ENCODE measurements at regions not wholly inside any gene's neighbourhood (a gene's known extent, or its start where the extent isn't known, plus 50 kb on each side); places are given as distances from the start of the nearest gene placed in this dataset.

DNA sequence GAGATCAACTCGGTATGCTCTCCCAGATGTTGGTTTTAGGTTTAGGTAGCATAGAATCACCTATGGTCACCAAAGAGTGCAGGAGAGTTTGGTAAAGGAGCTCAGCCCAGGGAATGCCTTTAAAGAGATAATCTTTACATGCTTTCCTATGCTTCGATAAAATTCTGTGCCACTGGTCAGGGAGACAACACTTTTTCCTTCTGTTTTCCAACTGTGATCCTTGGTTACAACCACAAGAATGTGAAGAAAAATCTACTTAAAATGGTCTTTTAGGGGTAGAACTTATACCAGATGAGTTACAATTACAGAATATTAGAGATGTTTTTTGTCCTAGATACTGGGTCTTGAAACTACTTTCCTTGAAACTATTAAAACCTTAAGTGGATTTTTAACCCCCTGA is 895.6 kb downstream of the TTLL7 start:
- H3K4me1 Mint-ChIP-seq (ENCODE audit: low read depth): no peaks in the 10 kb centered on the region
- H3K27me3 Mint-ChIP-seq: no peaks in the 10 kb centered on the region
- no peak overlapping the region for H3K27ac Mint-ChIP-seq
- no peaks in the 10 kb centered on the region for H3K36me3 Mint-ChIP-seq
- H3K4me3 Mint-ChIP-seq: no peak overlapping the region
- H3K9me3 Mint-ChIP-seq (ENCODE audit: low read depth): no peaks in the 10 kb centered on the region

DNA sequence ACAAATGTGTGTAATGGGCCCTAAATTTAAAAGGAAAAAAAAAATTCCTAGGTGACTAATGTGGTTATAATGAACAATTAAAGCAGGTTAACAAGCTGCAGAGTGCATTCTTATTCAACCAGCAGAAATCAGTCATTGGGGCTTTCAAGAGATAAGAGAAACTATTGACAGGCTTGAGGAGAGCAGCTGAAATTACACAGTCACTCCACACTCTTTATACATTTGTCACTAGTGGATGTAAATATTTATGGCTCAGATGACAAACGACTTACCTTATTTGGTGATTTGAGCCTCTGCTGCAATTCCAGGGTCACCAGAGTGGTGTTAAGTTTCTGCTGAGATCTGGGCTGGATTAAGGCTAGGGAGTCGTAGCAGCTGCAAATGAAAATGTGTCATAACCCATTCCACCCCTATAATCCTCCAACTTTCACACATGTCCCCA is 896.3 kb downstream of the TTLL7 start:
- Mint-ChIP-seq H3K4me3 (no peak overlapping the region), H3K27ac (no peak overlapping the region), H3K4me1 (ENCODE audit: low read depth) (no peaks in the 10 kb centered on the region), H3K27me3 (no peaks in the 10 kb centered on the region), H3K36me3 (no peaks in the 10 kb centered on the region), H3K9me3 (ENCODE audit: low read depth) (no peaks in the 10 kb centered on the region)

DNA sequence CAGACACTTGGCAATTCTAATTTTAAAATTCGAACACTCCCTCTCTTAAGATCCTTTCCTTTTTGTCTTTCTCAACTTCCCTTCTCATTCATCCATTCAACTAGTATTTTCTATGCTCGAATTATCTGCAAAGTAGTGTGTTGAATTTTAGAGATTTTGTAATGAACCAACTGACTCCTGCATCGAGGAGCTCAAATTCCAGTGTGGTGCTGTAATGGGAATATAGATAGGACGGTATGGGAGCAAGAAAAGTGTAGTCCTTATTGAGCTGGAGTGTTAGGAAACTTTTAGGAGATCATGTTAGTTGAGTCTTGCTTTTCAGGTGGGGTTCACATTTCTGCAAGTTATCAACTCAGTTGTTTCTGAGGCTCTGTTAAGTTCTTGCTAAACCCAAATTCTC is 897.5 kb downstream of the TTLL7 start:
- no peak overlapping the region for H3K27ac Mint-ChIP-seq
- no peaks in the 10 kb centered on the region for H3K36me3 Mint-ChIP-seq
- no peaks in the 10 kb centered on the region for H3K9me3 Mint-ChIP-seq (ENCODE audit: low read depth)
- H3K4me3 Mint-ChIP-seq: no peak overlapping the region
- H3K27me3 Mint-ChIP-seq: no peaks in the 10 kb centered on the region
- no peaks in the 10 kb centered on the region for H3K4me1 Mint-ChIP-seq (ENCODE audit: low read depth)

DNA sequence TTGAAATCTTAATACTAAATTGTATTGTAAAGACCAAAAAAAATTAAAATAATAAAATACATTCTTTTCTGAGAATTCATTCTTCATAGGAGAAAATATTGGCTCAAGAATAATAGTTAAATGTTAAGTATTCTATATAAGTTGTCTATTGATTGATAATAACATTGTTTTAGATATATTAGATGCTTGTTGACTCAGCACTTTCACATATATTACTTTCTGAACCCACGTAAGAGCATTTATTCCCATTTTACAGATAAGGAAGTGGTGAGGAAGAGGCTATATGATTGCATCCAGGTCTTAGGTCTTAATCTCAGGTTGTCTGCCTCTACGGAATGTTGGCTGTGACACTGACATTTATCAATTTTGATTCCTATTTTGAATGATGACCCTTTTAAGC is 898.8 kb downstream of the TTLL7 start:
- H3K36me3 Mint-ChIP-seq: no peaks in the 10 kb centered on the region
- no peaks in the 10 kb centered on the region for H3K4me1 Mint-ChIP-seq (ENCODE audit: low read depth)
- H3K27ac Mint-ChIP-seq: no peak overlapping the region
- H3K4me3 Mint-ChIP-seq: no peak overlapping the region
- no peaks in the 10 kb centered on the region for H3K9me3 Mint-ChIP-seq (ENCODE audit: low read depth)
- H3K27me3 Mint-ChIP-seq: no peaks in the 10 kb centered on the region

DNA sequence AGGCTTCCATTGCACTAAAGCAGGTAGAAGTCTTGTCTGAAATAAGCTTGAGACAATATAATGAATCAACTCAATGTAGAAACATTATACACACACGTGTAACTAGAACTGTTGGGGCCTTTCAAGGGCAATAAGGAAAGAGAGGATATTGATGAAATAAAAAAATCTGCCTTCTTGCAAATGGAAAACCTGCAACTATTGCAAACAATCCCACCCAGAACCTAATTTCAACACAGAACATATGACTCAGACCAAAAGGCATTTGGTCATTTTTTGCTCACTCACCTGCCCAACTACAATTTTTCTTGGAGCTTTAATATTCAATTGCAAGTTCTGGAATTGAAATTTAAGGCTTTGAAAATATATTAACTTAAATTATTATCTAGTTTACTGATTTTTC is 900.1 kb downstream of the TTLL7 start:
- no peaks in the 10 kb centered on the region for H3K9me3 Mint-ChIP-seq (ENCODE audit: low read depth)
- no peak overlapping the region for H3K27ac Mint-ChIP-seq
- H3K4me3 Mint-ChIP-seq: no peak overlapping the region
- no peaks in the 10 kb centered on the region for H3K4me1 Mint-ChIP-seq (ENCODE audit: low read depth)
- H3K27me3 Mint-ChIP-seq: no peaks in the 10 kb centered on the region
- H3K36me3 Mint-ChIP-seq: no peaks in the 10 kb centered on the region

DNA sequence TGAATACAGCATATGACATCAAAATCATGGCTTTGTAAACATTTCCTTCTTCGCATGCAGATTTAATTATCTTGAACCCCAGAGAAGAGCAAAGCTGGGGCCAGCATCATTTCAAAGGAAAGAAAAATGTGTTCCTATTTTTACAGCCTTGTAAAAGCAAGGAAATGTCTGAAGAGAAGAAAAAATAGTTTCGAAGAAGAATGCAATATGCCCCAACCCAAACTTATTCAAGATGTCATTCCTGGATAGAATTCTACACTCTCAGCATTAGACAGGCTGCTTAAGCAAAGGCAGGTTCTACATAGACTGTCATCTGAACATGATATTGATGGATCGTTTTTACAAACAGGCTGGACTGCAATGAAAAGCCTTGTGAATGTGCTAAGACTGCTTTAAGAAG is 900.8 kb downstream of the TTLL7 start:
- no peak overlapping the region for H3K27ac Mint-ChIP-seq
- H3K36me3 Mint-ChIP-seq: no peaks in the 10 kb centered on the region
- no peaks in the 10 kb centered on the region for H3K4me1 Mint-ChIP-seq (ENCODE audit: low read depth)
- no peak overlapping the region for H3K4me3 Mint-ChIP-seq
- no peaks in the 10 kb centered on the region for H3K27me3 Mint-ChIP-seq
- H3K9me3 Mint-ChIP-seq (ENCODE audit: low read depth): no peaks in the 10 kb centered on the region

DNA sequence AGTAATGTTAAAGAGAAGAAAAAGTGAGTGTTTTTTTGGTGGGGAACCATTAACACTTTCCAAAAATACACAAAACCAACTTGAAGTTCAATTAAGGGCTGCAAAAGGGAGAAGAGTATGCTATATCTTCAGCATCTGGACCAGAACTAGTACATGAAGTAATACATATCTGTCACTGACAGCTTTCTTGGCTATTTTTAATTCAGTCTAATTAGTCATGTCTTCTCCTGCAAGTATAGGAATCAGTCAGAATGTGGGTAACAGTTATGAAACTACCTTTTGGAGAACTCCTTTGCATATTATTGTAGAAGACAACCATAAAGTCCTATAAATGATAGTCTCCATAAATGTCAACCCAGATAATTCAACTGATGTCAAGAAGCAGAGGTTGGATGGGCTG is 901.2 kb downstream of the TTLL7 start:
- Mint-ChIP-seq H3K4me3 (no peak overlapping the region), H3K36me3 (no peaks in the 10 kb centered on the region), H3K4me1 (ENCODE audit: low read depth) (no peaks in the 10 kb centered on the region), H3K27ac (no peak overlapping the region), H3K27me3 (no peaks in the 10 kb centered on the region), H3K9me3 (ENCODE audit: low read depth) (no peaks in the 10 kb centered on the region)

DNA sequence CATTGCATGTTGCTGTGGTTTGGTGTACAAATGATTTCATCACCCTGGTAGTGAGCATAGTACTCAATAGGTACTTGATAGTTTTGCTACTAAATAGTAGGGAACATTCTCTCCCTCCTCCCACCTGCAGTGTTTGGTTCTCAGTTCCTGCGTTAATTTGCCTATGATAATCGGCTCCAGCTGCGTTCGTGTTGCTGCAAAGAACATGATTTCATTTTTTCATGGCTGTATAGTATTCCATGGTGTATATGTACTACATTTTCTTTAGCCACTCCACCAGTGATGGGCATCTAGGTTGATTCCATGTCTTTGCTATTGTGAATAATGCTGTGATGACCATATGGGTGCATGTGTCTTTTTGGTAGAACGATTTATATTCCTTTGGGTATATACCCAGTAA is 903.4 kb downstream of the TTLL7 start:
- Mint-ChIP-seq H3K9me3 (ENCODE audit: low read depth) (no peaks in the 10 kb centered on the region), H3K36me3 (no peaks in the 10 kb centered on the region), H3K4me3 (no peak overlapping the region), H3K27ac (no peak overlapping the region), H3K27me3 (no peaks in the 10 kb centered on the region), H3K4me1 (ENCODE audit: low read depth) (no peaks in the 10 kb centered on the region)

DNA sequence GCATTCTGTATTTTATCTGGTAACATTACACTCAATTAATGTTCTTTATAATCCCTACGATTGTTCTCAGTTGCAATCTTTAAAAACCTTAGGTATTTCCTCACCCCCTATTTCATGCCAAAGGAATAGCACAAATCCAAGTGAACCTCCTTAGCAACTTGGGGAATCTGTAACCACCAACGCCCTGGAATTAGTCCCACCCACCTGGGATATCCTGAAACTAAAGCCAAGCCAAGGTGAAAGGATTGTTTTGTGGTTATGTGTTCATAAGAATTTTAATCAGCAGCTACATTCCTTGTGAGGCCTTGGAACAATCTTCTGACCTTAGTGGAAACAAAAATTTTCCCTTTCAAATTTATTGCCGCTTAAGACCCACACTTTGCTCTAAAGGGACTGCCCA is 908.7 kb downstream of the TTLL7 start:
- no peak overlapping the region for H3K4me3 Mint-ChIP-seq
- no peaks in the 10 kb centered on the region for H3K27me3 Mint-ChIP-seq
- no peaks in the 10 kb centered on the region for H3K9me3 Mint-ChIP-seq (ENCODE audit: low read depth)
- H3K4me1 Mint-ChIP-seq (ENCODE audit: low read depth): no peaks in the 10 kb centered on the region
- no peaks in the 10 kb centered on the region for H3K36me3 Mint-ChIP-seq
- no peak overlapping the region for H3K27ac Mint-ChIP-seq

DNA sequence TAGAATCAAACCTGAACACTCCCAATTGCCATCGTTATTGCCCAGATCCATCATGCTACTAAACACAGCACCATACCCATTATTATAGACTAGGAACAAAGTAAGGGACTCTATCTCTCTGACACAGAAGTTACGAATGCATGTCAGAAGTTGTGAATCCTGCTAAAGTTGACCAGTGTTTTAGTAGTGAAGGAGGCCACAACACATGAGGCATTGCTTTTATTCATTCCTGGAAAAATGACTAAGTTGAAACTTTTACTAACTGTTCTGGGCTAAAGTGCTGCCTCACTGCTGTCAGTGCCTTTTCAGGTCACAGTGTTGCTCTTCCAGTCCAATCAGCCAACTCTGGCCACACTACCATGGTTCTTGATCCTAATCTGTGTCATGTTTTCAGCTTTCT is 911.1 kb downstream of the TTLL7 start:
- H3K4me1 Mint-ChIP-seq (ENCODE audit: low read depth): no peaks in the 10 kb centered on the region
- no peaks in the 10 kb centered on the region for H3K9me3 Mint-ChIP-seq (ENCODE audit: low read depth)
- no peaks in the 10 kb centered on the region for H3K36me3 Mint-ChIP-seq
- H3K27me3 Mint-ChIP-seq: no peaks in the 10 kb centered on the region
- no peak overlapping the region for H3K4me3 Mint-ChIP-seq
- no peak overlapping the region for H3K27ac Mint-ChIP-seq

DNA sequence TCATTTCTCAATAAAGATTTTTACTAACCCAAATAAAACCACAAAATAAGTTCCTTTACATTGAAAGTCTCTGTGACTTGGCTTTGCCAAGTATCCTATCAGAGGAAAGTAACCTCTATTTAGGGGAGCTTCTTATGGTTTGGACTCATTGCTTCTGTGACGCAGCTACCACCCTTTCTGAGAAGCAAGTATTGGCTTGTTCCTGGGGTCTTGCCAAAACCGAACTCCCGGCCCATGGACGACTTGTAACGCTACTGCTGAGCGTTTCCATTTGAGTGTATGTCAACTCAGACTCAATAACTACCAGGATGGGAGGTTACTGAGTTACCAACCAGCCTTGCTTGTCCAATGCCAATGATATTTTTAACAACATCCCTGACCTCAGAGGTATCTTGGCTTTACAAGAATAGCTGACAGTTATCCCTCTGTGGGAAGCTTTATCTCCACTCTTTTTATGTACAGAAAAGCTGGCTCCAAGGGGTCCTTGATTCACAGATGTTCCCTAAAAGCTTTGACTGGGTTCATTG is 911.9 kb downstream of the TTLL7 start:
- Mint-ChIP-seq H3K27ac (no peak overlapping the region), H3K4me3 (no peak overlapping the region), H3K4me1 (ENCODE audit: low read depth) (no peaks in the 10 kb centered on the region), H3K9me3 (ENCODE audit: low read depth) (no peaks in the 10 kb centered on the region), H3K27me3 (no peaks in the 10 kb centered on the region), H3K36me3 (no peaks in the 10 kb centered on the region)

DNA sequence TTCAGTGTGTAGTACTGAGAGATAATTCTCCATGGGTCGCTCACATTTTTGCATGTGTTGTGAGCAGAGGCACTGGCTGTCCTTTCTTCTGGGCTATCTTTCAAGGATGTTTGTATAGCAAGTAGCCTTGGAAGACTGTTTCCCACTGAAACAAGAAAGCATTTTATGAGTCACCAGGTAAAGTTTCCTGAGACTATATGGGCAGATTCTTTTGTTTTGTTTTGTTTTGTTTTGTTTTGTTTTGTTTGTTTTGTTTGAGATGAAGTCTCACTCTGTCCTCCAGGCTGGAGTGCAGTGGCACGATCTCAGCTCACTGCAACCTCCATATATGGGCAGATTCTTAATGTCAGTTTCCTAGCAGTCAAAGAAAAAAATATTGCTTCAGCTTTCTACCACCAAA is 912.6 kb downstream of the TTLL7 start:
- H3K27me3 Mint-ChIP-seq: no peaks in the 10 kb centered on the region
- no peaks in the 10 kb centered on the region for H3K9me3 Mint-ChIP-seq (ENCODE audit: low read depth)
- no peak overlapping the region for H3K27ac Mint-ChIP-seq
- H3K4me3 Mint-ChIP-seq: no peak overlapping the region
- no peaks in the 10 kb centered on the region for H3K36me3 Mint-ChIP-seq
- no peaks in the 10 kb centered on the region for H3K4me1 Mint-ChIP-seq (ENCODE audit: low read depth)

DNA sequence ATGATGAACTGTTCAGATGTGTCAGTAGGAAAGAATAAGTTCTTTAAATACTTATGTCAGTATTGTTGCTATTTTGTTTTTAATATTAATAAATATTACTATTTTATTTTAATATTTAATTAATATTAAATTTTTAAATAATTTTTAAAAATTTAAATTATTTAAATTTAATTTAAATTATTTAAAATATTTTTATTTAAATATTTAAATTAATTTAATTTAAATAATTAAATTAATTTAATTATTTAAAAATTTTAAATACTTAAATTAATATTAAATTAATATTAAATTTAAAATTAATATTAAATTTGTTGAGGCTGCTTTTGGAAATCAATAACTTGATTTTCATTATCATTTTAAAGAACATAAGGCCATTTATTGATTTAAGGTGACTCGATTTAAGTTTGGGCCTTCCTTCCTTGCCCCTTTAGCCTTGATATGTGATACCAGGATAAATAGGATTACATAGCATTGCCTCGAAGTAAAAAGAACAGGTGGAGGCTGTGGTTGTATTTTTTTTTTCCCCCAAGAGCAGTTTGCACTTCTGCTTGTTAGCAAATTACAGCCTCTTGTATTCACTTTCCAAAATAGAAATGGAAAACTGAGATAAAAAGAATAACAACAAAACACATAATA is 915.2 kb downstream of the TTLL7 start:
- Mint-ChIP-seq H3K4me3 (no peak overlapping the region), H3K27ac (no peak overlapping the region), H3K27me3 (no peaks in the 10 kb centered on the region), H3K4me1 (ENCODE audit: low read depth) (no peaks in the 10 kb centered on the region), H3K9me3 (ENCODE audit: low read depth) (no peaks in the 10 kb centered on the region), H3K36me3 (no peaks in the 10 kb centered on the region)

DNA sequence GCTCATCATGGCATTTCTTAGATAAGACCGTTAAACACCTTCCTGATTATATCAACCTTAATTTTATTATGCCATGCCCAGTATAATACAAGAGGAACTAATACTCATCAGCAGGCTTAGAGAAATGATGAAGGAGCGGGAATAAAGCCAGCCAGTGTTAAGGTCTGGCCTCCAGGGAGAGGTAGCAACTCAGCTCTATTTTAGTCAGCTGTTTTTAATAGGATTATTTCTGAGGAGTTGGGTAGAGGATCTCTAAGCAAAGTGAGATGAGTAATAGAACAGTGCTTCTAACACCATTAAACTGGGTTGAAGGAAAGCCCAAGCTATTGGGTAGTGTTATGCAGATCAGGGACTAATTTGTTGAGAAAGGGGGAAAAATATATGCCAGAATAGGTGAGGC is 921.5 kb downstream of the TTLL7 start:
- H3K9me3 Mint-ChIP-seq (ENCODE audit: low read depth): no peaks in the 10 kb centered on the region
- H3K27me3 Mint-ChIP-seq: no peaks in the 10 kb centered on the region
- H3K4me1 Mint-ChIP-seq (ENCODE audit: low read depth): no peaks in the 10 kb centered on the region
- H3K27ac Mint-ChIP-seq: no peak overlapping the region
- no peak overlapping the region for H3K4me3 Mint-ChIP-seq
- no peaks in the 10 kb centered on the region for H3K36me3 Mint-ChIP-seq

DNA sequence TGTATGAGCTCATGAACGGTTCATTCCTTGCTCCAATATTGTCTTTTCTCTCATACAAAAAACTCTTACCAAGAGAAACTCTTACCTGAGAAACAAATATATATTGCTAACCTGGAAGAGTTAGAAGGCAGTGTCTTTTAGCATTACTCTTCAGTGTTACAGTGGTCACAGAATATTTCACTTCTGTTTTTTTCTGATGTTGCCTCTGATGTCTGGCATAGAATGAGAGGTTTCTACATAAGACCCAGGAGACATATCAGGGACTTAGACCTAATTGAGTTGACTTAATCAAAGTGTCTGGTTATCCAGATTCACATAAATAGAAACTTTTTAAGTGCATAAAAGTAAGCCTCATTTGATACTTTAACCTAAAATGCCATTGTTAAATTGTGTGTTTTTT is 923.8 kb downstream of the TTLL7 start:
- no peak overlapping the region for H3K27ac Mint-ChIP-seq

DNA sequence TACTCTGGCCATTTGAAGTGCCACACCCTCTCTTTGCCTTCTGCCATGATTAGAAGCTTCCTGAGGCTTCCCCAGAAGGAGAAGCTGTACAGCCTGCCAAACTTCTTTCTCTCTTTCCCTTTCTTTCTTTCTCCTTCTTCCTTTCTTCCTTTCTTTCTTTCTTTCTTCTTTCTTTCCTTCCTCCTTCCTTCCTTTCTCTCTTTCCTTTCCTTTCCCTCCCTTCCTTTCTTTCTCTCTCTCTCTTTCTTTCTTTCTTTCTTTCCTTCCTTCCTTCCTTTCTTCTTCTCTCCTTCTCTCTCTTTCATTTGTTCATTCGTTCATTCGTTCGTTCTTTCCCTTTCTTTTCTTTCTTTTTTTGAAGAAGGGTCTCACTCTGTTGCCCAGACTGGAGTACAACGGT is 931.0 kb downstream of the TTLL7 start:
- Mint-ChIP-seq H3K4me3 (no peak overlapping the region), H3K4me1 (ENCODE audit: low read depth) (peaks cover 12% of the 10 kb centered on the region), H3K9me3 (ENCODE audit: low read depth) (no peaks in the 10 kb centered on the region), H3K27me3 (no peaks in the 10 kb centered on the region), H3K27ac (no peak overlapping the region), H3K36me3 (no peaks in the 10 kb centered on the region)

More for the DNA sequence above, 923.8 kb downstream of the TTLL7 start:
- H3K4me1 Mint-ChIP-seq (ENCODE audit: low read depth): no peaks in the 10 kb centered on the region
- no peaks in the 10 kb centered on the region for H3K36me3 Mint-ChIP-seq
- H3K9me3 Mint-ChIP-seq (ENCODE audit: low read depth): no peaks in the 10 kb centered on the region
- H3K4me3 Mint-ChIP-seq: no peak overlapping the region
- no peaks in the 10 kb centered on the region for H3K27me3 Mint-ChIP-seq
